Small intestine (tissue), 7 donors: ENCODE measurements at regions not wholly inside any gene's neighbourhood (a gene's known extent, or its start where the extent isn't known, plus 50 kb on each side); places are given as distances from the start of the nearest gene placed in this dataset.
A peak's percentile ranks its signal among the peaks of the same experiment; 100 is the strongest.
"Not testable (repeated sequence)": the region's sequence is repeated elsewhere in the genome, so short reads cannot be mapped to it uniquely, and the experiment has no call there.

Experiments
- DNase-seq, 2 donors: peaks; one replicate each; pipeline versions ENCODE4 v3.0.0 to v3.0.0-alpha.2; 2013
- FAIRE-seq: peaks from 2 replicates; lab custom pipeline; 2012; peaks lifted over from hg19 to GRCh38; lab: Jason Lieb, UNC
- H3K27ac ChIP-seq, 3 donors: one replicate each; pipeline ENCODE4 v1.5.1; 2013; ENCODE audit warnings: low read length in 2 of 3, mild to moderate bottlenecking in 2 of 3, control low read depth in 1 of 3, inconsistent platforms in 1 of 3, low read depth in 1 of 3, moderate library complexity in 1 of 3
- H3K27me3 ChIP-seq, 3 donors: one replicate each; pipeline ENCODE4 v1.6.1; 2013; ENCODE audit warnings: low read length in 3 of 3, inconsistent platforms in 1 of 3; ENCODE audit not compliant: control insufficient read depth in 3 of 3, insufficient read depth in 3 of 3
- H3K36me3 ChIP-seq, 3 donors: one replicate each; pipeline ENCODE4 v1.6.1; 2013; ENCODE audit warnings: low read length in 3 of 3, inconsistent platforms in 1 of 3, low read depth in 1 of 3, mild to moderate bottlenecking in 1 of 3, moderate library complexity in 1 of 3; ENCODE audit not compliant: control insufficient read depth in 3 of 3, insufficient read depth in 2 of 3
- H3K4me1 ChIP-seq, 3 donors: one replicate each; pipeline ENCODE4 v1.6.1; 2013; ENCODE audit warnings: low read length in 2 of 3, inconsistent platforms in 1 of 3, low read depth in 1 of 3, mild to moderate bottlenecking in 1 of 3, moderate library complexity in 1 of 3; ENCODE audit not compliant: control insufficient read depth in 3 of 3, insufficient read depth in 2 of 3
- H3K4me3 ChIP-seq, 3 donors: one replicate each; pipeline ENCODE4 v1.5.1; 2013; ENCODE audit warnings: low read length in 3 of 3, control low read depth in 1 of 3, inconsistent platforms in 1 of 3, low read depth in 1 of 3, mild to moderate bottlenecking in 1 of 3, moderate library complexity in 1 of 3
- H3K9me3 ChIP-seq, 2 donors: one replicate each; pipeline ENCODE4 v1.6.1; 2013; ENCODE audit warnings: low read depth in 1 of 2, low read length in 1 of 2; ENCODE audit not compliant: control insufficient read depth in 2 of 2, insufficient read depth in 1 of 2
- WGBS, 3 donors: extraction: QIAGEN DNeasy Blood & Tissue Kit; methylation state at CpG; one replicate each; pipeline ENCODE4 v1.1.7; 2013; 5-methylcytosine and 5-hydroxymethylcytosine counted together
- donor health status: healthy with polysubstance abuse.
- donor health status: control.
- donor health status: control.
- donor health status: Bipolar disorder and iron deficiency.
- donor health status: healthy.

- WGBS, 3 donors = 22 to 34% (median 28%) methylated on average over 7 of the region's 7 CpGs
- H3K27ac ChIP-seq = no peak overlapping the region
- H3K27me3 ChIP-seq = no peaks in the 10 kb centered on the region
- FAIRE-seq = no peak
- no peaks in the 10 kb centered on the region for H3K36me3 ChIP-seq
- DNase-seq = peak; percentile 19 to 36
- H3K4me3 ChIP-seq = no peak overlapping the region
- H3K9me3 ChIP-seq = no peaks in the 10 kb centered on the region
- H3K4me1 ChIP-seq = no peaks in the 10 kb centered on the region
Observed at GRCh38 chr16:17556276-17557052, 85.7 kb upstream of the XYLT1 start.

GRCh38 chr16:17555176-17555575 lies 84.4 kb upstream of the XYLT1 start:
- H3K36me3 ChIP-seq = no peaks in the 10 kb centered on the region
- H3K4me1 ChIP-seq = no peaks in the 10 kb centered on the region
- FAIRE-seq (no peak), DNase-seq (no peak)
- WGBS, 3 donors = 69 to 74% (median 71%) methylated on average over 5 of the region's 5 CpGs
- no peaks in the 10 kb centered on the region for H3K9me3 ChIP-seq
- H3K27ac ChIP-seq = no peak overlapping the region
- no peak overlapping the region for H3K4me3 ChIP-seq
- no peaks in the 10 kb centered on the region for H3K27me3 ChIP-seq

GRCh38 chr16:17552351-17552750 lies 81.6 kb upstream of the XYLT1 start:
- WGBS, 3 donors = 93 to 94% (median 93%) methylated on average over 5 of the region's 5 CpGs
- no peaks in the 10 kb centered on the region for H3K27me3 ChIP-seq
- no peaks in the 10 kb centered on the region for H3K36me3 ChIP-seq
- no peak overlapping the region for H3K4me3 ChIP-seq
- H3K4me1 ChIP-seq = no peaks in the 10 kb centered on the region
- no peak for FAIRE-seq
- DNase-seq = no peak
- H3K27ac ChIP-seq = no peak overlapping the region
- H3K9me3 ChIP-seq = no peaks in the 10 kb centered on the region

GRCh38 chr16:17551682-17552081 lies 80.9 kb upstream of the XYLT1 start:
- H3K9me3 ChIP-seq, DNase-seq, H3K27ac ChIP-seq, H3K36me3 ChIP-seq, H3K4me3 ChIP-seq, H3K4me1 ChIP-seq, FAIRE-seq, H3K27me3 ChIP-seq: not testable (repeated sequence)
- WGBS, 3 donors = 85 to 91% (median 89%) methylated on average over 6 of the region's 6 CpGs

- WGBS, 3 donors = 71 to 80% (median 78%) methylated on average over 4 of the region's 4 CpGs
- Histone ChIP-seq H3K4me1 (no peaks in the 10 kb centered on the region), H3K4me3 (no peak overlapping the region), H3K27ac (no peak overlapping the region), H3K36me3 (no peaks in the 10 kb centered on the region), H3K27me3 (no peaks in the 10 kb centered on the region), H3K9me3 (no peaks in the 10 kb centered on the region)
- DNase-seq (no peak), FAIRE-seq (no peak)
Observed at GRCh38 chr16:17548825-17549224, 78.1 kb upstream of the XYLT1 start.

DNA sequence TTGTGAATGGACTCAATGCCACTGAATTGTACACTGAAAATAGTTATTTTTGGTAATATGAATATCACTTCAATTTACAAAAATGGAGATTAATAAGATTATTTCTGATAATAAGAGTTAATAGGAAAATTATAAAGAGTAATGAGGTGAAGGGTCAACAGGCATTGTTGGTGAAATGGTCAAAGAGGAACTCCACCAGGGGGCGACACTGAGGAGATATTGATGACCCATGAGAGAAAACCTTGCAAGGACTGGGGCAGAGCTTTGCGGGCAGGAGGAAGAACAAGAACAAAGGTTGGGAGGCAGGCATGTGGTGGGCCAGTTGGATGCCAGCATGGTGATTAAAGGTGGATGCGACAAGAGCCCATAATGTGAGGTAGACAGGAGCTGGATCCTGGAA lies 74.0 kb upstream of the XYLT1 start:
- no peak overlapping the region for H3K4me3 ChIP-seq
- no peaks in the 10 kb centered on the region for H3K4me1 ChIP-seq
- H3K27ac ChIP-seq = no peak overlapping the region
- H3K36me3 ChIP-seq = no peaks in the 10 kb centered on the region
- H3K9me3 ChIP-seq = no peaks in the 10 kb centered on the region
- H3K27me3 ChIP-seq = no peaks in the 10 kb centered on the region
- WGBS, 3 donors = 68 to 74% (median 69%) methylated on average over 3 of the region's 3 CpGs
- FAIRE-seq = no peak
- no peak for DNase-seq

DNA sequence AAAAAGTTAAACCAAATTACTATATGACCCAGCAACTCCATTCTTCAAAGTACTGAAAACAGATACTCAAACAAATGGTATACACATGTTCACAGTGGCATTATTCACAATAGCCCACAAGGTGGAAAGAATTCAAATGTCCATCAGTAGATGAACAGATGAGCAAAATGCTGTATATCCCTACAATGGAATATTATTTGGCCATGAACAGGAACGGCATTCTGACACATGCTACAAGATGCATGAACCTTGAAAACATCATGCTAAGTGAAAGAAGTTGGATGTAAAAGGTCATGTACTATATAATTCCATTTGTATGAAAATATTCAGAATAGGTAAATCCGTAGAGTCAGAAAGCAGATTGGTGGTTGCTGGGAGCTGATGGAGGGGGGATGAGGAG lies 73.5 kb upstream of the XYLT1 start:
- Histone ChIP-seq H3K9me3 (no peaks in the 10 kb centered on the region), H3K4me1 (no peaks in the 10 kb centered on the region), H3K36me3 (no peaks in the 10 kb centered on the region), H3K4me3 (no peak overlapping the region), H3K27ac (no peak overlapping the region), H3K27me3 (no peaks in the 10 kb centered on the region)
- no peak for DNase-seq
- FAIRE-seq = no peak
- 94 to 97% (median 96%) methylated on average over 2 of the region's 2 CpGs for WGBS, 3 donors

GRCh38 chr16:17543073-17543472 lies 72.3 kb upstream of the XYLT1 start:
- FAIRE-seq = no peak
- H3K4me1 ChIP-seq = no peaks in the 10 kb centered on the region
- no peak for DNase-seq
- no peaks in the 10 kb centered on the region for H3K27me3 ChIP-seq
- no peaks in the 10 kb centered on the region for H3K36me3 ChIP-seq
- H3K9me3 ChIP-seq = no peaks in the 10 kb centered on the region
- H3K4me3 ChIP-seq = no peak overlapping the region
- H3K27ac ChIP-seq = no peak overlapping the region
- 90 to 94% (median 93%) methylated on average over 2 of the region's 2 CpGs for WGBS, 3 donors

GRCh38 chr16:17541324-17541723 lies 70.6 kb upstream of the XYLT1 start:
- 74 to 88% (median 75%) methylated on average over 1 of the region's 1 CpG for WGBS, 3 donors
- H3K27me3 ChIP-seq = no peaks in the 10 kb centered on the region

More at GRCh38 chr16:17541324-17541723, 70.6 kb upstream of the XYLT1 start:
- H3K4me3 ChIP-seq = no peak overlapping the region
- DNase-seq (no peak), FAIRE-seq (no peak)
- no peak overlapping the region for H3K27ac ChIP-seq
- H3K36me3 ChIP-seq = no peaks in the 10 kb centered on the region
- no peaks in the 10 kb centered on the region for H3K9me3 ChIP-seq
- no peaks in the 10 kb centered on the region for H3K4me1 ChIP-seq
